Caco-2 (cell line): ENCODE measurements at regions not wholly inside any gene's neighbourhood (a gene's known extent, or its start where the extent isn't known, plus 50 kb on each side); places are given as distances from the start of the nearest gene placed in this dataset.

Experiments
- BruUV-seq: library from RNA; stranded (reverse); fragments of 400-500 nt; replicated peaks from 2 replicates; lab custom pipeline; 2021; lab: Mats Ljungman, UMichigan
- CTCF ChIA-PET: fragments of 300-600 bp; sonication (Branson Sonifier 250); formaldehyde crosslinking; loops from one replicate; lab custom pipeline; 2022; ENCODE audit warnings: antibody characterized with exemption; lab: Charles Lee
- POLR2A ChIA-PET: fragments of 300-600 bp; sonication (Branson Sonifier 250); formaldehyde crosslinking; loops from one replicate; lab custom pipeline; 2022; ENCODE audit warnings: antibody characterized with exemption; lab: Charles Lee
- DNase-seq, 2 experiments: peaks; one replicate each; pipeline versions ENCODE4 v3.0.0 to v3.0.0-alpha.2; 2020 to 2022
- H3K27me3 ChIP-seq: replicated peaks from 2 replicates; pipeline ENCODE4 v1.6.0; 2011; ENCODE audit warnings: low read length; ENCODE audit not compliant: control insufficient read depth, insufficient read depth
- H3K36me3 ChIP-seq: 2 replicates; pipeline ENCODE4 v1.5.1; 2011; ENCODE audit warnings: low read length; ENCODE audit not compliant: control insufficient read depth, insufficient read depth
- H3K4me1 ChIP-seq: fragments of 250-450 bp; sonication (Bioruptor Pico); 2 replicates; pipeline ENCODE4 v1.5.1; 2020; ENCODE audit warnings: mild to moderate bottlenecking
- H3K4me3 ChIP-seq: 2 replicates; pipeline ENCODE4 v1.5.1; 2011; ENCODE audit warnings: low read depth, mild to moderate bottlenecking, control low read depth, low read length
- H3K9me3 ChIP-seq: fragments of 250-450 bp; sonication (Bioruptor Pico); 2 replicates; pipeline ENCODE4 v1.5.1; 2020; ENCODE audit warnings: mild to moderate bottlenecking, moderate library complexity
- H3K27ac Mint-ChIP-seq: one replicate; pipeline ENCODE4 v1.8.0; 2022; ENCODE audit warnings: mixed read lengths; ENCODE audit not compliant: unreplicated experiment
- H3K27me3 Mint-ChIP-seq: one replicate; pipeline ENCODE4 v1.8.0; 2022; ENCODE audit warnings: mixed read lengths; ENCODE audit not compliant: insufficient read depth, unreplicated experiment
- H3K36me3 Mint-ChIP-seq: one replicate; pipeline ENCODE4 v1.8.0; 2022; ENCODE audit warnings: mild to moderate bottlenecking, mixed read lengths; ENCODE audit not compliant: insufficient read depth, unreplicated experiment
- H3K4me1 Mint-ChIP-seq: one replicate; pipeline ENCODE4 v1.8.0; 2022; ENCODE audit warnings: low read depth, mixed read lengths; ENCODE audit not compliant: unreplicated experiment
- H3K4me3 Mint-ChIP-seq: one replicate; pipeline ENCODE4 v1.8.0; 2022; ENCODE audit warnings: mild to moderate bottlenecking, moderate library complexity, mixed read lengths; ENCODE audit not compliant: unreplicated experiment
- H3K9me3 Mint-ChIP-seq: one replicate; pipeline ENCODE4 v1.8.0; 2022; ENCODE audit warnings: mixed read lengths; ENCODE audit not compliant: unreplicated experiment
- intact Hi-C: fragments of 100-400 bp; cut with micrococcal nuclease; formaldehyde crosslinking; loops from one replicate; pipeline ENCODE4 v1.10.0; 2022; ENCODE audit not compliant: unreplicated experiment
- TF ChIP-seq, protein P1 (sequence below), 2 experiments: fragments of 200-600 bp in 1 of 2; IDR thresholded peaks; 1 replicate in 1 of 2; 2 replicates in 1 of 2; pipeline versions ENCODE4 v1.5.1 to v1.8.0; 2011 to 2022; ENCODE audit warnings: antibody characterized with exemption in 1 of 2, control low read depth in 1 of 2, inconsistent platforms in 1 of 2, low read depth in 1 of 2, low read length in 1 of 2, mild to moderate bottlenecking in 1 of 2, moderate library complexity in 1 of 2; ENCODE audit not compliant: insufficient read depth in 1 of 2, severe bottlenecking in 1 of 2, unreplicated experiment in 1 of 2

DNA sequence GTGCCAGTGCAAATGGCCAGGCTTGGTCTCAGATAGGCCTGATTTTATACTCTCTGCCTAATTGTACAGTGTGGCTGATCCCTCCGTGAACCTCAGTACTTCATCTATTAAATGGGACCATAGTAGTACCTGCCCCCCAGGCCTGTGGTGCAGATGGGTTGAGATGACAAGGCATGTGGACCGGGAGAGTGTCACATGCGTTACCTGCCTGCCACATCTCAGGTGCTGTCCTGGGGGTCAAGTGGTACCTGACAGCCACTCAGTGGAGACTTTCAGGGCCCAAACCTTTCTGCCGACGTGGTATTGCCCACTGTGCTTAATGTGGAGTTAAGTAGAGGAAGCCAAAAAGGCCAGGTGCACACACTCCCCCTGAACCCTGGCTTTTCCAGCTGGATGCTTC lies 197.3 kb downstream of the FOXD2 start:
- H3K4me1 Mint-ChIP-seq = no peaks in the 10 kb centered on the region

DNA sequence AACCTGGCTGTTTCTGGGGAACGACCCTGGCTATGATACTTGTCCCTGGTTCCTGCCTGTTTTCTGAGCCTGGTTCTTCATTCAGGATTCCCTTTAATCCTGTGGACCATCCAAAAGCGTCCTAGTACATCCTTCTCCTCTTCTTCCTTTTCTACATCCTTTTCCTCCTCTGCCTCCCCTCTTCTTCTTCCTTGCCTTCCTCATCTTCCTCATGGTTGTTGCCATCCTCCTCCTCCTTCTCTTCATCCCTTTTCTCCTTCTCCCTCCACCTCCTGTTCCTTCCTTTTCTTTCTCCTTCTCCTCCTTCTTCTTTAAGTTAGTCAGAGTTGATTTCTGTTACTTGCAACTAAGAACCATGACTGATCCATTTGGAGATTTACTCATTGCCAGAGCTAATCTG lies 197.8 kb downstream of the FOXD2 start:
- no peaks in the 10 kb centered on the region for H3K4me1 ChIP-seq
- Mint-ChIP-seq H3K27me3 (peaks cover 9% of the 10 kb centered on the region), H3K36me3 (no peaks in the 10 kb centered on the region), H3K4me1 (no peaks in the 10 kb centered on the region), H3K9me3 (no peaks in the 10 kb centered on the region), H3K27ac (no peak overlapping the region), H3K4me3 (no peak overlapping the region)
- TF ChIP-seq, protein P1, sequence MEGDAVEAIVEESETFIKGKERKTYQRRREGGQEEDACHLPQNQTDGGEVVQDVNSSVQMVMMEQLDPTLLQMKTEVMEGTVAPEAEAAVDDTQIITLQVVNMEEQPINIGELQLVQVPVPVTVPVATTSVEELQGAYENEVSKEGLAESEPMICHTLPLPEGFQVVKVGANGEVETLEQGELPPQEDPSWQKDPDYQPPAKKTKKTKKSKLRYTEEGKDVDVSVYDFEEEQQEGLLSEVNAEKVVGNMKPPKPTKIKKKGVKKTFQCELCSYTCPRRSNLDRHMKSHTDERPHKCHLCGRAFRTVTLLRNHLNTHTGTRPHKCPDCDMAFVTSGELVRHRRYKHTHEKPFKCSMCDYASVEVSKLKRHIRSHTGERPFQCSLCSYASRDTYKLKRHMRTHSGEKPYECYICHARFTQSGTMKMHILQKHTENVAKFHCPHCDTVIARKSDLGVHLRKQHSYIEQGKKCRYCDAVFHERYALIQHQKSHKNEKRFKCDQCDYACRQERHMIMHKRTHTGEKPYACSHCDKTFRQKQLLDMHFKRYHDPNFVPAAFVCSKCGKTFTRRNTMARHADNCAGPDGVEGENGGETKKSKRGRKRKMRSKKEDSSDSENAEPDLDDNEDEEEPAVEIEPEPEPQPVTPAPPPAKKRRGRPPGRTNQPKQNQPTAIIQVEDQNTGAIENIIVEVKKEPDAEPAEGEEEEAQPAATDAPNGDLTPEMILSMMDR (IDR thresholded peaks at IDR 0.05; ENCODE audit: insufficient read depth in 1 of 2, low read depth in 1 of 2, low read length in 1 of 2, severe bottlenecking in 1 of 2, unreplicated experiment in 1 of 2) = no peak
- ChIA-PET CTCF (no interaction called here), POLR2A (no interaction called here)
- no peak overlapping the region for H3K4me3 ChIP-seq
- no peaks in the 10 kb centered on the region for H3K9me3 ChIP-seq
- no peaks in the 10 kb centered on the region for H3K27me3 ChIP-seq
- no peaks in the 10 kb centered on the region for H3K36me3 ChIP-seq
- no peak for DNase-seq
- BruUV-seq = no TSS peak
- intact Hi-C loops = no loop called here

More for the DNA sequence above, 197.3 kb downstream of the FOXD2 start:
- Mint-ChIP-seq H3K9me3 (no peaks in the 10 kb centered on the region), H3K27ac (no peak overlapping the region), H3K36me3 (no peaks in the 10 kb centered on the region), H3K4me3 (no peak overlapping the region), H3K27me3 (peaks cover 9% of the 10 kb centered on the region)
- Histone ChIP-seq H3K4me1 (no peaks in the 10 kb centered on the region), H3K9me3 (no peaks in the 10 kb centered on the region), H3K27me3 (no peaks in the 10 kb centered on the region), H3K4me3 (no peak overlapping the region), H3K36me3 (no peaks in the 10 kb centered on the region)
- DNase-seq = no peak
- ChIA-PET POLR2A (no interaction called here), CTCF (no interaction called here)
- TF ChIP-seq, protein P1 (IDR thresholded peaks at IDR 0.05; ENCODE audit: insufficient read depth in 1 of 2, low read depth in 1 of 2, low read length in 1 of 2, severe bottlenecking in 1 of 2, unreplicated experiment in 1 of 2) = no peak
- no TSS peak for BruUV-seq
- intact Hi-C loops = no loop called here

DNA sequence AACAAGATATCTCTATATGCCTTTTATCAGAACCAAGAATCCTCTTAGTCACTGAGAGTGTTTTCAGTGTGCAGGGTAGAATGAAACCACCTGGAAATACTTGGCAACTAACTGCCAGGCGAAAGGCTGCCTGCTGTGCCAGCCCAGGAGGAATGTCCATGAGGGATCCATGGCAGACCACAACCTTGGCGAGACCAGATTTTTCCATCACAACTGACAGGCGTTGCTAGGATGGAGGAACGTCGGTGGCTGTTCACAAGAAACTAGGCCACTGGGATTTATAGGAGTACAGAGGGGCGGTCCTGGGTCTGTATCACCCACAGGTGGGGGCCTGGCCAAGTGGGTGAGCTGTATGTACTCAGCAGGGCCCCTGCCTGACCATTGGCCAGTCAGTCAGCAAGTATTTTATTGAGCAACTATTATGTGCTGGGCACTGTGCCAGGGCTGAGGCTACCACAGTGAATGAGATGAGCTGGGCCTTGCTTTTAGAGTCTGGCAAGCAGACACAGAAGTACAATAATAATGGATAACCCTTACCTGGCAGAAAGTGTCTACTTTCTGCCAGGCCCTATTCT lies 199.4 kb downstream of the FOXD2 start:
- POLR2A ChIA-PET = no interaction called here
- peaks cover 9% of the 10 kb centered on the region for H3K27me3 Mint-ChIP-seq

More for the DNA sequence above, 199.4 kb downstream of the FOXD2 start:
- BruUV-seq = no TSS peak
- intact Hi-C loops = no loop called here
- H3K9me3 ChIP-seq = no peaks in the 10 kb centered on the region
- H3K36me3 ChIP-seq = no peaks in the 10 kb centered on the region
- no peaks in the 10 kb centered on the region for H3K36me3 Mint-ChIP-seq
- TF ChIP-seq, protein P1 (IDR thresholded peaks at IDR 0.05; ENCODE audit: insufficient read depth in 1 of 2, low read depth in 1 of 2, low read length in 1 of 2, severe bottlenecking in 1 of 2, unreplicated experiment in 1 of 2) = no peak
- no peaks in the 10 kb centered on the region for H3K27me3 ChIP-seq
- H3K4me3 ChIP-seq = no peak overlapping the region
- H3K27ac Mint-ChIP-seq = no peak overlapping the region
- no peak overlapping the region for H3K4me3 Mint-ChIP-seq
- no peaks in the 10 kb centered on the region for H3K9me3 Mint-ChIP-seq
- DNase-seq = no peak
- CTCF ChIA-PET = no interaction called here
- no peaks in the 10 kb centered on the region for H3K4me1 Mint-ChIP-seq
- no peaks in the 10 kb centered on the region for H3K4me1 ChIP-seq
